Suprapubic skin (tissue), 4 donors: ENCODE measurements at regions not wholly inside any gene's neighbourhood (a gene's known extent, or its start where the extent isn't known, plus 50 kb on each side); places are given as distances from the start of the nearest gene placed in this dataset.

Experiments
- DNase-seq, 2 donors: peaks; one replicate each; pipeline ENCODE4 v3.0.0-alpha.2; 2019; ENCODE audit warnings: low spot score in 2 of 2
- H3K27ac ChIP-seq: fragments of 200-600 bp; sonication (generic); one replicate; pipeline ENCODE4 v1.5.1; 2019
- H3K27me3 ChIP-seq: fragments of 200-600 bp; sonication (generic); one replicate; pipeline ENCODE4 v1.5.1; 2019
- H3K36me3 ChIP-seq: fragments of 200-600 bp; sonication (generic); one replicate; pipeline ENCODE4 v1.5.1; 2019
- H3K4me1 ChIP-seq: fragments of 200-600 bp; sonication (generic); one replicate; pipeline ENCODE4 v1.5.1; 2019
- H3K4me3 ChIP-seq: fragments of 200-600 bp; sonication (generic); one replicate; pipeline ENCODE4 v1.5.1; 2019; ENCODE audit warnings: mild to moderate bottlenecking
- H3K9me3 ChIP-seq: fragments of 200-600 bp; sonication (generic); one replicate; pipeline ENCODE4 v1.5.1; 2019
- EP300 ChIP-seq: sonication (generic); formaldehyde crosslinking; IDR thresholded peaks from one replicate; pipeline ENCODE4 v1.6.1; 2017; ENCODE audit warnings: antibody characterized with exemption
- POLR2A ChIP-seq, 2 donors: fragments of 450-650 bp; IDR thresholded peaks; one replicate each; pipeline ENCODE4 v1.6.1; 2017; ENCODE audit warnings: antibody characterized with exemption in 2 of 2, mild to moderate bottlenecking in 2 of 2, moderate library complexity in 2 of 2
- POLR2AphosphoS5 ChIP-seq, 3 donors: sonication (generic); formaldehyde crosslinking; IDR thresholded peaks; one replicate each; pipeline ENCODE4 v1.6.1; 2017; ENCODE audit warnings: antibody characterized with exemption in 3 of 3
- WGBS: methylation state at CpG from one replicate; pipeline ENCODE4 v1.1.5; 2018; 5-methylcytosine and 5-hydroxymethylcytosine counted together
- TF ChIP-seq, protein P1 (sequence below), 2 donors: fragments of 200-600 bp in 1 of 2; fragments of 450-650 bp in 1 of 2; sonication (generic) in 1 of 2; IDR thresholded peaks; one replicate each; pipeline ENCODE4 v1.5.1; 2016 to 2019; ENCODE audit warnings: antibody characterized with exemption in 2 of 2, mild to moderate bottlenecking in 1 of 2, moderate library complexity in 1 of 2

DNA sequence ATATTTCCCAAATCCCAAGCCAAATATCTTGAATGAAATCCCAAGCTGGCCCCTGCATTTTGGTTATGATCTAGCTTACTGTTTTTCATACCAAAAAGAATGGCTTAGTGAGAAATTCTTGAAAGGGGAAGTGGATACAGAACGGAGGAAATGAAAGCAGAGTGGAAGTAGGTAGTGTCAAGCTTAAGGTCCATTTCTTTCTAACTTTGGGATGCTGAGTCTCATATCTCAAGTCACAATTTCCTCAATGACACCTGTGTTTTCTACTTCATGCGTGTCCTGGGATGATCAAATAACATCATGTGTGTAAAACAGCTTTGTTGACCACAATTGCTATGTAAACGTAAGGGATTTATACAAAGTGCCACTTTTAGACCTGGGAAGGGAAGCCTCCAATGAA, 238.8 kb upstream of the SLC35B3 start:
- Histone ChIP-seq H3K9me3 (no peaks in the 10 kb centered on the region), H3K27ac (no peak overlapping the region), H3K4me3 (no peak overlapping the region), H3K36me3 (no peaks in the 10 kb centered on the region), H3K4me1 (no peaks in the 10 kb centered on the region), H3K27me3 (no peaks in the 10 kb centered on the region)
- TF ChIP-seq POLR2AphosphoS5 (IDR thresholded peaks at IDR 0.05) (no peak), POLR2A (IDR thresholded peaks at IDR 0.05) (no peak), EP300 (no peak)
- TF ChIP-seq, protein P1, sequence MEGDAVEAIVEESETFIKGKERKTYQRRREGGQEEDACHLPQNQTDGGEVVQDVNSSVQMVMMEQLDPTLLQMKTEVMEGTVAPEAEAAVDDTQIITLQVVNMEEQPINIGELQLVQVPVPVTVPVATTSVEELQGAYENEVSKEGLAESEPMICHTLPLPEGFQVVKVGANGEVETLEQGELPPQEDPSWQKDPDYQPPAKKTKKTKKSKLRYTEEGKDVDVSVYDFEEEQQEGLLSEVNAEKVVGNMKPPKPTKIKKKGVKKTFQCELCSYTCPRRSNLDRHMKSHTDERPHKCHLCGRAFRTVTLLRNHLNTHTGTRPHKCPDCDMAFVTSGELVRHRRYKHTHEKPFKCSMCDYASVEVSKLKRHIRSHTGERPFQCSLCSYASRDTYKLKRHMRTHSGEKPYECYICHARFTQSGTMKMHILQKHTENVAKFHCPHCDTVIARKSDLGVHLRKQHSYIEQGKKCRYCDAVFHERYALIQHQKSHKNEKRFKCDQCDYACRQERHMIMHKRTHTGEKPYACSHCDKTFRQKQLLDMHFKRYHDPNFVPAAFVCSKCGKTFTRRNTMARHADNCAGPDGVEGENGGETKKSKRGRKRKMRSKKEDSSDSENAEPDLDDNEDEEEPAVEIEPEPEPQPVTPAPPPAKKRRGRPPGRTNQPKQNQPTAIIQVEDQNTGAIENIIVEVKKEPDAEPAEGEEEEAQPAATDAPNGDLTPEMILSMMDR (IDR thresholded peaks at IDR 0.05) = no peak
- no peak for DNase-seq
- 83% methylated on average over 3 of the region's 3 CpGs for WGBS

DNA sequence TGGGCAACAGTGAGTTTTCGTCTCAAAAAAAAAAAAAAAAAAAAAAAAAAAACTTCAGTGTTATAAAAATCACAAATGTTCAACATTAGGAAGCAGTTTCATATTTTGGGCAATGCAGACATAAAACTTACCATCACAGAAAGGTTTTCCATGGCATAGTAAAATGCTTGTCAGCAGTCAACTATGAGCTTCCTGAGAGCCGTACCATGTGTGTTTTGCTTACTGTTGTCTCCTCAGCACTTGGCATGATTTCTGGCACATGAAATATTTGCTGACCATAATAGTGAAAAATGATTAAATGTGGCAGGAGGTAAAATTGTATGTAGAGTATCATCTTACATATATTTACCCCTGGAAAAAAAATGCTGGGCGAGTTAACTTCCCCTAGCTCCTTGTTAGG, 237.5 kb upstream of the SLC35B3 start:
- Histone ChIP-seq H3K27ac (no peak overlapping the region), H3K4me1 (no peaks in the 10 kb centered on the region), H3K4me3 (no peak overlapping the region), H3K36me3 (no peaks in the 10 kb centered on the region), H3K9me3 (no peaks in the 10 kb centered on the region), H3K27me3 (no peaks in the 10 kb centered on the region)
- WGBS = 87% methylated on average over 3 of the region's 3 CpGs
- DNase-seq = no peak
- TF ChIP-seq EP300 (no peak), POLR2A (IDR thresholded peaks at IDR 0.05) (no peak), POLR2AphosphoS5 (IDR thresholded peaks at IDR 0.05) (no peak)
- TF ChIP-seq, protein P1 (IDR thresholded peaks at IDR 0.05) = no peak

DNA sequence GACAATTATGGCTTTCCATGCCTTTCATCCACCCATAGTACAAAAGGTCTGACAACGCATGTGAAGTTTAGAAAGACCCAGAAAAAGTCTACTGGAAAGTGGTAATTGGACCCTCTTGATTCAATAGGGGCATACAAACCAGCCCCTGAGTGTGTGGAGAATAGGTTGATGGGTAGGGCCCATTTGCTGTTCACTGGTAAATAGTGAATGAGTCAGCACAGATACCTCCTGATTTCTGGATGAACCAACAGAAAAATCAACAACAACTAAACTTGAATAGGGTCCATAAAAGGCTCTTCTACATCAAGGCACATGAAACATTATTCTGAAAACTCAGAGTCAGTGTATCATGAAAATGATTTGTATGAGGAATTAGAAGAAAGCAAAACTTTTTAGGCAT, 235.4 kb upstream of the SLC35B3 start:
- 100% methylated on average over 1 of the region's 1 CpG for WGBS
- DNase-seq = no peak
- H3K36me3 ChIP-seq = no peaks in the 10 kb centered on the region
- H3K27me3 ChIP-seq = no peaks in the 10 kb centered on the region
- TF ChIP-seq EP300 (no peak), POLR2A (IDR thresholded peaks at IDR 0.05) (no peak)
- TF ChIP-seq, protein P1 (IDR thresholded peaks at IDR 0.05) = no peak
- H3K4me3 ChIP-seq = no peak overlapping the region
- H3K9me3 ChIP-seq = no peaks in the 10 kb centered on the region
- no peak overlapping the region for H3K27ac ChIP-seq
- H3K4me1 ChIP-seq = no peaks in the 10 kb centered on the region

DNA sequence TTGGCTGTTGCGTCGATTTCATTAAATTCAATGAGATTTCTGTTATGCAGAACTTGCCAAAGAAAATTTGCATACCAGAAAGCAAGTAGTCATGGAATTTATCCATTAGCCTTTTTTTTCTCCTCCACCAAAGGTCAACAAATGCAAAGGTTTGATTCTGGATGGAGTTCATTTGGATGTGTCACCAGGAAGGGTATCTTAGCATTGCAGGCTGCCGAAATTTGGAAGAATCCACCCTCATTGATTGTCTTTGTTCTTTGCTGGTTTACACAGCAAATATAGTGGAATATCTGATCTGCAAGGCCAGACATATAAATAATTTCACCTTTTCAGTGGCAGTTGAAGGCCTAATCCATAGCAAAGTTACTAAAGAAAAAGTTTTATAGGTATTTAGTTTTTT, 229.4 kb upstream of the SLC35B3 start:
- Histone ChIP-seq H3K36me3 (no peaks in the 10 kb centered on the region), H3K9me3 (no peaks in the 10 kb centered on the region), H3K27ac (no peak overlapping the region), H3K4me1 (no peaks in the 10 kb centered on the region), H3K4me3 (no peak overlapping the region), H3K27me3 (no peaks in the 10 kb centered on the region)
- 81% methylated on average over 3 of the region's 3 CpGs for WGBS
- no peak for DNase-seq
- TF ChIP-seq EP300 (no peak), POLR2A (IDR thresholded peaks at IDR 0.05) (no peak), POLR2AphosphoS5 (IDR thresholded peaks at IDR 0.05) (no peak)

DNA sequence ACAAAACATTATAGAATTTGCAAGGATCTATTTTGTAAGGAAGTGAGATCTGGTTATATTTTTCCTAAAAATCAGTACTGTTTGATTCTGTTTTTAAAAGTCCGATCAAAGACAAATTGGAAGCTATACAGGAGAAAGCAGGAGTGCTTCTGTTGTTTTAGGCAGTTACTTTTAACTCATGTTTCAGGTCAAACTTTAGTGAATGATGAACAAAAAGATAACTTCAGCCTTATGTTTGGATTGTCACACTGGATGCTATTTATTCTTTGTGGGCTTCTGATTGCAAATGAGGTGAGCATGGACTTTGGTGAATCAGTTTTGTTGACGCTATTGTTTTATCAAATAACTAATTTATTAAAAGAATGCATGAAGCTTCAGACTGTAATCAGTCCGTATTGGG, 228.7 kb upstream of the SLC35B3 start:
- no peak overlapping the region for H3K27ac ChIP-seq

More for the DNA sequence above, 228.7 kb upstream of the SLC35B3 start:
- no peak for DNase-seq
- Histone ChIP-seq H3K27me3 (no peaks in the 10 kb centered on the region), H3K4me1 (no peaks in the 10 kb centered on the region), H3K36me3 (no peaks in the 10 kb centered on the region), H3K4me3 (no peak overlapping the region), H3K9me3 (no peaks in the 10 kb centered on the region)
- TF ChIP-seq POLR2A (IDR thresholded peaks at IDR 0.05) (no peak), EP300 (no peak), POLR2AphosphoS5 (IDR thresholded peaks at IDR 0.05) (no peak)
- TF ChIP-seq, protein P1 (IDR thresholded peaks at IDR 0.05) = no peak
- WGBS = 85% methylated on average over 3 of the region's 3 CpGs
